Keratinocyte (primary cell): ENCODE measurements at regions not wholly inside any gene's neighbourhood (a gene's known extent, or its start where the extent isn't known, plus 50 kb on each side); places are given as distances from the start of the nearest gene placed in this dataset.
"Not testable (repeated sequence)": the region's sequence is repeated elsewhere in the genome, so short reads cannot be mapped to it uniquely, and the experiment has no call there.

Experiments
- CTCF ChIP-seq, 3 experiments: IDR thresholded peaks in 1 of 3; conservative IDR thresholded peaks in 1 of 3; optimal IDR thresholded peaks in 1 of 3; 2 replicates in 2 of 3; 3 replicates in 1 of 3; pipeline versions ENCODE3 to v1.5.1; 2011; ENCODE audit warnings: low read length in 3 of 3, mild to moderate bottlenecking in 3 of 3, moderate library complexity in 2 of 3, control low read depth in 1 of 3, inconsistent platforms in 1 of 3; ENCODE audit not compliant: insufficient read depth in 2 of 3; ENCODE audit errors: extremely low read depth in 1 of 3
- EZH2 ChIP-seq: IDR thresholded peaks from one replicate; pipeline ENCODE4 v1.6.1; 2012; ENCODE audit warnings: inconsistent platforms, mild to moderate bottlenecking, low read length, moderate library complexity

- not testable (repeated sequence) for TF ChIP-seq CTCF (optimal IDR thresholded peaks at IDR 0.05 in 1 of 3, IDR thresholded peaks at IDR 0.05 in 1 of 3, conservative IDR thresholded peaks at IDR 0.05 in 1 of 3; ENCODE audit: extremely low read depth in 1 of 3, insufficient read depth in 2 of 3, low read length in 3 of 3); EZH2
Observed at GRCh38 chr14:105969026-105969425, 442.6 kb downstream of the TMEM121 start.
